Prostate gland (tissue), 2 donors: ENCODE measurements at regions not wholly inside any gene's neighbourhood (a gene's known extent, or its start where the extent isn't known, plus 50 kb on each side); places are given as distances from the start of the nearest gene placed in this dataset.

Experiments used
- POLR2AphosphoS5 ChIP-seq: sonication (generic); formaldehyde crosslinking; IDR thresholded peaks from one replicate; pipeline ENCODE4 v1.6.1; 2017; ENCODE audit warnings: antibody characterized with exemption
- TF ChIP-seq, protein P1 (sequence below), 4 experiments: fragments of 200-600 bp in 2 of 4; fragments of 450-650 bp in 2 of 4; sonication (generic) in 2 of 4; IDR thresholded peaks; 1 replicate in 3 of 4; 2 replicates in 1 of 4; pipeline ENCODE4 v1.5.1; 2016 to 2019; ENCODE audit warnings: antibody characterized with exemption in 4 of 4, mild to moderate bottlenecking in 2 of 4, moderate library complexity in 2 of 4

DNA sequence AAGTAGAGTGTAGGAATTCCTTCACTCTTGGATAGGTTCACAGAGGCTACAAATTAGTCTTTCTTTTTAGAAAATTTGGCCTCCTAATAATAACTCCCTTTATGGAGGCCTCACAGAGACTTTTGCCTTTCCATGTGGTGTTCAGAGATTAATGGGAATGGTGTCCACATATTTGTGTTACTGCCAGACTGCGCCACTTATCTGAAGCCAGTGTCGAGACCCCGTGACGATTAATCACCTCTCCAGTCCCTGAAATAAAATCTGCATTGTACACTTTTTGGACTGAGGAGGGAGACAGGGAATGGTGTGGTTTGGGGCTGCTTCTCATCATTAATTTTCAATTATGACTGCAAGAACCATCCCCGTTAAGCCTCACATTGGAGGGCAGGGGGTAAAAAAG is 980.5 kb downstream of the FLRT2 start:
- TF ChIP-seq, protein P1, sequence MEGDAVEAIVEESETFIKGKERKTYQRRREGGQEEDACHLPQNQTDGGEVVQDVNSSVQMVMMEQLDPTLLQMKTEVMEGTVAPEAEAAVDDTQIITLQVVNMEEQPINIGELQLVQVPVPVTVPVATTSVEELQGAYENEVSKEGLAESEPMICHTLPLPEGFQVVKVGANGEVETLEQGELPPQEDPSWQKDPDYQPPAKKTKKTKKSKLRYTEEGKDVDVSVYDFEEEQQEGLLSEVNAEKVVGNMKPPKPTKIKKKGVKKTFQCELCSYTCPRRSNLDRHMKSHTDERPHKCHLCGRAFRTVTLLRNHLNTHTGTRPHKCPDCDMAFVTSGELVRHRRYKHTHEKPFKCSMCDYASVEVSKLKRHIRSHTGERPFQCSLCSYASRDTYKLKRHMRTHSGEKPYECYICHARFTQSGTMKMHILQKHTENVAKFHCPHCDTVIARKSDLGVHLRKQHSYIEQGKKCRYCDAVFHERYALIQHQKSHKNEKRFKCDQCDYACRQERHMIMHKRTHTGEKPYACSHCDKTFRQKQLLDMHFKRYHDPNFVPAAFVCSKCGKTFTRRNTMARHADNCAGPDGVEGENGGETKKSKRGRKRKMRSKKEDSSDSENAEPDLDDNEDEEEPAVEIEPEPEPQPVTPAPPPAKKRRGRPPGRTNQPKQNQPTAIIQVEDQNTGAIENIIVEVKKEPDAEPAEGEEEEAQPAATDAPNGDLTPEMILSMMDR (IDR thresholded peaks at IDR 0.05): no peak
- no peak for TF ChIP-seq POLR2AphosphoS5
